ENCODE measurements at regions not wholly inside any gene's neighbourhood (a gene's known extent, or its start where the extent isn't known, plus 50 kb on each side); places are given as distances from the start of the nearest gene placed in this dataset.
A peak's percentile ranks its signal among the peaks of the same experiment; 100 is the strongest.

DNA sequence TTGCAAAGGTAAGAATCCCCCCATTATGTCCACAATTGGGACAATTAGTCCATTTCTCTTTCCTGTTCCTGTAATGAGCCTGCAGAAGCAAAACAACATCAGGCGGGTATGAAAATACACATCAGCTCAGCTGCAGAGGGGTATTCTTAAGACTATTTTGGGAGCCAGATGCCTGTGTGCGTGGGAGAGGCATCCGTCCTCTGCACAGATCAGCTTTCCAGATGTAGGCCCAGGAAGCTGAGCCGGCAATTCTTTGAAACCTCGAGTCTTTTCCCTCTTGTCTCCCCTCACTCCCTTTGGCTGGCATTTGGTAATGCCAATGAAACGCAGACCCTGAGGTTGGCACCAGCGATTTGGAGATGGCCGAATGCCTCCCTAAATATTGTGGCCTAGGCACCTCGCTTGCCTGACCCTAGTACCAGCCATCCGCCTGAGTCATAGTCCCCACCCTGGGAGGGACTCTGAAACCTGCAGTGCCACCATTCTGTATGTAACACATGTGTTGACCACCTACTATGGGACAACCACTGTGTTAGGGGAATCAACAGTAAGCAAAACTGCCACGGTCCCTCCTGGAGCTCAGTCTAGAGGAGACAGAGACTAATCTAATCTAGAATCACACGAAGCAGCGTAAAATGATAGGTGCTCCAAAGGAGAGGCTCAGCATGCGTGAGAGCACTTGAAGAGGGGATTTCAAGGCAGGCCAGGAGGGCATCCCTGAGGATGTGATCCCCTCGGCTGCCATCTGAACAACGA lies 603.0 kb downstream of the MATN1 start:
- no peak for DNase-seq (ENCODE audit: low spot score in 2 of 2)
- Histone ChIP-seq H3K36me3 (no peaks in the 10 kb centered on the region), H3K27ac (no peak overlapping the region), H3K4me3 (no peak overlapping the region), H3K27me3 (no peaks in the 10 kb centered on the region), H3K9me3 (no peaks in the 10 kb centered on the region), H3K4me1 (no peaks in the 10 kb centered on the region)
- TF ChIP-seq, protein P1, sequence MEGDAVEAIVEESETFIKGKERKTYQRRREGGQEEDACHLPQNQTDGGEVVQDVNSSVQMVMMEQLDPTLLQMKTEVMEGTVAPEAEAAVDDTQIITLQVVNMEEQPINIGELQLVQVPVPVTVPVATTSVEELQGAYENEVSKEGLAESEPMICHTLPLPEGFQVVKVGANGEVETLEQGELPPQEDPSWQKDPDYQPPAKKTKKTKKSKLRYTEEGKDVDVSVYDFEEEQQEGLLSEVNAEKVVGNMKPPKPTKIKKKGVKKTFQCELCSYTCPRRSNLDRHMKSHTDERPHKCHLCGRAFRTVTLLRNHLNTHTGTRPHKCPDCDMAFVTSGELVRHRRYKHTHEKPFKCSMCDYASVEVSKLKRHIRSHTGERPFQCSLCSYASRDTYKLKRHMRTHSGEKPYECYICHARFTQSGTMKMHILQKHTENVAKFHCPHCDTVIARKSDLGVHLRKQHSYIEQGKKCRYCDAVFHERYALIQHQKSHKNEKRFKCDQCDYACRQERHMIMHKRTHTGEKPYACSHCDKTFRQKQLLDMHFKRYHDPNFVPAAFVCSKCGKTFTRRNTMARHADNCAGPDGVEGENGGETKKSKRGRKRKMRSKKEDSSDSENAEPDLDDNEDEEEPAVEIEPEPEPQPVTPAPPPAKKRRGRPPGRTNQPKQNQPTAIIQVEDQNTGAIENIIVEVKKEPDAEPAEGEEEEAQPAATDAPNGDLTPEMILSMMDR (IDR thresholded peaks at IDR 0.05): no peak
- intact Hi-C loops (cut with DNase I): no loop called here

DNA sequence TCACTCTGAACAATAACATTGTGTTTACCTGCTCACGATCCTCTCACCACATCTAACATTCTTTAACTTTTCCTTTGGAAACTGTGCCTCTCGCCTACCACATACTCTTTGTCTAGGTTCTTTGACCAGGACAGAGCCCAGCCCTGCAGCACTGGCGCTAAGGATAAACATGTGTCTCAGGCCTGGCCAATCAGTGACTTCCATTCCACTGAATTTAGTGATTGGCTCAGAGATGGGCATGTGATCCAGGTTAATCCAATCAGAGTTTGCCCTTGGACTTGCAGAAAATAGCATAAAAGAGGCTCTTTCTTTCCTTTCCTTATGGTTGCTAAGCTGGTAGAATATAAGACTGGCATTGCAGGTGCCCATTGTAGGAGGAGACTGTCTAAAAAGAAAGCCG lies 605.7 kb downstream of the MATN1 start:
- Histone ChIP-seq H3K27ac (no peak overlapping the region), H3K27me3 (no peaks in the 10 kb centered on the region), H3K36me3 (no peaks in the 10 kb centered on the region), H3K4me1 (no peaks in the 10 kb centered on the region), H3K9me3 (no peaks in the 10 kb centered on the region), H3K4me3 (no peak overlapping the region)
- intact Hi-C loops (cut with DNase I): no loop called here
- TF ChIP-seq, protein P1 (IDR thresholded peaks at IDR 0.05): no peak
- DNase-seq (ENCODE audit: low spot score in 2 of 2): no peak

DNA sequence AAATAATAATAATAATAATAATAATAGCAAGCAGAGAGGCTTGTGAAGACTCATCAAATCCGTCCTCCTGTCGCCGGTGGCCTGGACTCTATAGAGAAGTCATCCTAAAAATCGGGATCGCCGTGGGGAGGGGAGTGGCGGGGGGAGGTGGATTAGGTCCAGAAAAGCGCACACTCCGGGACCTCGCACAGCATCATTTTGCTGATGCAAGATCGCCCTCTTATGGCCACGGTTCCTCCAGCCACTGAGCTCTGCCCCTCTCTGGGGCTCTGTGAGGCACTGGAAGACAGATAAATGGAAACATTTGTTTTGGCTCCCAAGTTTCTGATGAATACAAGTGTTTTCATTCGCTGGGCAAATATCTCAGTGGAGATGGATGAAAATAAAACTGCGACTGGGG lies 612.0 kb downstream of the MATN1 start:
- DNase-seq (ENCODE audit: low spot score in 2 of 2): no peak
- TF ChIP-seq, protein P1 (IDR thresholded peaks at IDR 0.05): peak in 2 of 3 experiments; percentile 50 to 65
- Histone ChIP-seq H3K27me3 (no peaks in the 10 kb centered on the region), H3K27ac (no peak overlapping the region), H3K4me3 (no peak overlapping the region), H3K9me3 (no peaks in the 10 kb centered on the region), H3K4me1 (no peaks in the 10 kb centered on the region), H3K36me3 (no peaks in the 10 kb centered on the region)
- intact Hi-C loops (cut with DNase I): loop anchor here (2.0 to 5.0 kb wide), 2 partner anchors 319 to 875 kb away; partner anchors contain the start of gene PTPRU

DNA sequence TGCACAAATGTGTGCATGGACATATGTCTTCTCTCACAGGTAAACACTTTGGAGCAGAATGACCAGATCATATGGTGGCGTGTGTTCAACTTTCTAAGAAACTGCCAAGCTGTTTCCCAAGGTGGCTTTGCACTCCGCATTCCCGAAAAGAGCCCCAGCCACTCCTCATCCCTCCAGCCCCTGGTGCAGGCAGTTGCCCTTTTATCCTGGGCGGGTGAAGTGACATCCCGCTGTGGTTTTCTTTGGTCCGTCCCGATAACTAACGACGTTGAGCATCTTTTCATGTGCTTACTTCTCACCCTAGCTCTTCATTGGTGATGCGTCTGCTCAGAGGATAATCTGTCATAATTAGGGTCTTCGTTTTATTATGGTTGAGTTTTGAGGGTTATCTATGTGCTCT lies 612.5 kb downstream of the MATN1 start:
- H3K4me3 ChIP-seq: no peak overlapping the region
- intact Hi-C loops (cut with DNase I): loop anchor here (2.0 to 5.0 kb wide), 2 partner anchors 319 to 874 kb away; partner anchors contain the start of gene PTPRU
- TF ChIP-seq, protein P1 (IDR thresholded peaks at IDR 0.05): no peak
- no peaks in the 10 kb centered on the region for H3K27me3 ChIP-seq
- no peak for DNase-seq (ENCODE audit: low spot score in 2 of 2)
- no peaks in the 10 kb centered on the region for H3K4me1 ChIP-seq
- H3K9me3 ChIP-seq: no peaks in the 10 kb centered on the region
- no peaks in the 10 kb centered on the region for H3K36me3 ChIP-seq
- H3K27ac ChIP-seq: no peak overlapping the region

DNA sequence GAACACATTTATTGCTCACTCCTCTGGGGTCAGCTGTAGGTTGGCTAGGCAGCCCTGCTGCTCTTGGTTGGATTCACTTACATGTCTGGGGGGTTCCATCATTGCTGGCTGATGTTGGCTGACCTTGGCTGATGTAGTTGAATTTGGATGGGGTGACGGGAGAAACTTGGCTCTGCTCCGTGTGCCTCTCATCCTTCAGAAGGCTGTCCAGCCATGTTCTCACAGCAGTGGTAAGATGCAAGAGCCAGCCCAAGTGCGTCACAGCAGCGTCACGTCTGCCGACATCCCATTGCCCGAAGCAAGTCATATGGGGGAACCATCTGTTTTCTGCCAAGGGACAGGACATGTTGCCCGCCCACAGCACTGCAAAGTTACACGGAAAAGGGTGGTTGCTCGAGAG lies 613.5 kb downstream of the MATN1 start:
- Histone ChIP-seq H3K27ac (no peak overlapping the region), H3K36me3 (no peaks in the 10 kb centered on the region), H3K27me3 (no peaks in the 10 kb centered on the region), H3K9me3 (no peaks in the 10 kb centered on the region), H3K4me1 (no peaks in the 10 kb centered on the region), H3K4me3 (no peak overlapping the region)
- intact Hi-C loops (cut with DNase I): loop anchor here (2.0 to 5.0 kb wide), 2 partner anchors 318 to 873 kb away; partner anchors contain the start of gene PTPRU
- TF ChIP-seq, protein P1 (IDR thresholded peaks at IDR 0.05): no peak
- no peak for DNase-seq (ENCODE audit: low spot score in 2 of 2)
